ENCODE measurements at regions not wholly inside any gene's neighbourhood (a gene's known extent, or its start where the extent isn't known, plus 50 kb on each side); places are given as distances from the start of the nearest gene placed in this dataset.

GRCh38 chr4:77449171-77449570 lies 156.4 kb upstream of the CXCL13 start:
- TF ChIP-seq CTCF (IDR thresholded peaks at IDR 0.05) (no peak), ZFX (IDR thresholded peaks at IDR 0.05; ENCODE audit: borderline replicate concordance) (no peak)

Data from 22Rv1 (cell line).